GM21526 (cell line): ENCODE measurements at regions not wholly inside any gene's neighbourhood (a gene's known extent, or its start where the extent isn't known, plus 50 kb on each side); places are given as distances from the start of the nearest gene placed in this dataset.
"Not testable (repeated sequence)": the region's sequence is repeated elsewhere in the genome, so short reads cannot be mapped to it uniquely, and the experiment has no call there.

Experiments
- ATAC-seq: cut with Tn5 transposase; IDR thresholded peaks from one replicate; pipeline ENCODE4 v1.9.1; 2021; ENCODE audit warnings: moderate library complexity; ENCODE audit not compliant: unreplicated experiment, low FRiP score

DNA sequence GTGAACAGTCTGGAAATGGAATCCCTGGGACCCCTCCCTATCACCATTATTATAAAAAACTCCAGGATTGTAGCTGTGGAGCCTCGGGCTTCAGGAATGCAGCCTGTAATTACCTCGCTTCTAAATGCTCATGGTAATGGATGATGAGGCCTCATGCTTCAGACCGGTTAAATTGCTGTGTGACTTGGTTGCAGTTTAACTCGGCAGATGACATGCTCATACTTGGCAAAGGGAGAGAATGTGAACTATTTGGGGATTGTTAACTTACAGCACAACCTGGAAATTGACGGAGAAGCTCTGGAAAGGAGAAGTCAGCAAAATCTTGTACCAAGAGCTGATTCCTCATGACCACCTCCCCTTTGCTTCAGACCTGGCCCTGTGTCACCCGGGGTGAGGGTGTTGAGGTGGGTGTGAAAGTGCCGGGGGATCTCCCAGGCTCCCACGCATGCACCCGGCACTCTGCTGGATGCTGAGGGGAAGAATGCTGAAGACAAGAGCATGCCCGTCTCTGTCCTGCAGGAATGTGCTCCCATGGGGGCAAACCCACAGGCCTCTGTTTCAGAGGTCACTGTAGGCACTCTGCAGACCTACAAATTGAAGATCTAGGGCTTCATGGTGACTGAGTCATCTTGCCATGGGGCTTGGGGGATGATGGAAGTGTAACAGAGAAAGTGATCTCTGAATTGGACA lies 364.8 kb downstream of the RPS6KC1 start:
- ATAC-seq = no peak

DNA sequence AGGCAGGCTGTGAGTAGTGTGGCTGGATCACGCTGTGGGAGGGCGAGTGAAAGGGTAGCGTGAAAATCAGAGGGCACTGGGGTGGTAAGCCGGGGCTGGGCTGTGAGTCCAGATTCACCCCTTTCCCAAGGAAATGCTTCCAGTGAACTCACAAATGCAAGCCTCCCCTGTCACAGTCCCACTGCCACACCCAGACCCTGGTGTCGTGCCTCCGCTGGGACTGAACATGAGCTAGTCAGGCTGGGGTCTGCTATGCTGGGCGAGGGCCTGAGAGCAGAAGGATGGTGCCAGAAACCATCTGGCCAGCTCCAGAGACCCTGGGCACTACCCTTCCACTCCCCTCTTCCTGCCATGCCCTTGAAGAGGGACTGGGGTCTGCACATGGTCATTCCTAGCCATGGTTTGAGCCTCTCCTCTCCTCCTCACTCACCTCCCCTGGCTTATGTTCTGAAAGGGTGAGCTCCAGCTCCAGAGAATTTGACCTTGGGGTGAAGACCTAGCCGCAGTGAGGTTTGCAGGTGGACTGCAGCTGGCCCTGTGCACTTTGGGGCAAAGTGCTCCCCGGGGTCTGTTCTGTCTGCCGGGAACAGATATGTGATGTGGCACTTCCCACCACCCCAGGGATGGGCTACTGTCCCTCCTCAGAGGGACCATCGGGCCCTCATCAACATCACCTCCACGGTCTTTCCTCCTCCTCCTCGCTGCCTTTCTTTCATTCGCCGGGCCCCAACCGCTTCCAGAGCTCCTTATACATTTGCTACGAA lies 365.6 kb downstream of the RPS6KC1 start:
- no peak for ATAC-seq

DNA sequence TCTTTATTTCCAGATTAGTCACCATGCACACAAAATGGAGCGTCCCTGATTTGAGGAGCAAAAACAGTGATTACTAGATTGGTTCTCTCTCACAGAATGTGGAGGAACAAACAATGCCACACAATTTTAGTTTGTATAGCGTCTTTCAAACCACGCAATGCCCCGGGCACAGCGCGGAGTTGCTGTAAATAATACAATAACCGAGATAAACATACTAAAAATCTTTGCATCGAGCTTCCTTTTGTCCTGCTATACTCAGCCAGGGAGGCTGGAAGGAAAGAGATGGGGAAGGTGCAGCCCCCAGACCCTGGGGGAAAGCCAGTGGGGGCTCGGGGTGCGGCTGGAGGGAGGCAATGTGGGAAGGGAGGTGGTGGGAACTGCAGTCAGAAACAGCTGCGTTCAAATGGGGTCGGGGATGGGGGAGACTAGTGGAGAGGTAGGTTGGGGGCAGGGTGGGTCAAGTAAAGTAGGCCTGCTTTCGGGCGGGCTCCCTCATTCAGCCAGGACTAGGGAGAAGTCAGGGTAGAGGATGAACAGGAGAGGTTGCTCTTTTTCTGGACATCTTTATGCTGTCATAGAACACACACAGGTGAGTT lies 366.3 kb downstream of the RPS6KC1 start:
- no peak for ATAC-seq

DNA sequence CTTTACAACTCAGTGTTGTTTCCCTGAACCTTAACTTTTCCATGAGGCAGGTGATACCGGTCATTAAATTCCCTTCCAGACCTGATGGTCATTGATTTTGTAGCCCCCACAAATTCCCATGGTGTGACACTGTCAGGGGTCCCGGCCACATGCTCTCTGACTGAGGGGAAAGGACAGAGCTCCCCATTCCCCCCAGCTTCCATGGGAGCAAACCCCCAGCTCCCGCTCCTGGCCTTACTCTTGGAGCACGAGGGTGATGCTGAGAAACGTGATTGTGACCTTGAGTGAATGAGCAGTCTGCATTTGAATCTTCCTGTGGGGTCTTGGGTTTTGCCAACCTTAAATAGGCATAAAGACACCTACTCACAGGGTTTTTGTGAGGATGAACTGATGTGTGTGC lies 366.8 kb downstream of the RPS6KC1 start:
- ATAC-seq = no peak

DNA sequence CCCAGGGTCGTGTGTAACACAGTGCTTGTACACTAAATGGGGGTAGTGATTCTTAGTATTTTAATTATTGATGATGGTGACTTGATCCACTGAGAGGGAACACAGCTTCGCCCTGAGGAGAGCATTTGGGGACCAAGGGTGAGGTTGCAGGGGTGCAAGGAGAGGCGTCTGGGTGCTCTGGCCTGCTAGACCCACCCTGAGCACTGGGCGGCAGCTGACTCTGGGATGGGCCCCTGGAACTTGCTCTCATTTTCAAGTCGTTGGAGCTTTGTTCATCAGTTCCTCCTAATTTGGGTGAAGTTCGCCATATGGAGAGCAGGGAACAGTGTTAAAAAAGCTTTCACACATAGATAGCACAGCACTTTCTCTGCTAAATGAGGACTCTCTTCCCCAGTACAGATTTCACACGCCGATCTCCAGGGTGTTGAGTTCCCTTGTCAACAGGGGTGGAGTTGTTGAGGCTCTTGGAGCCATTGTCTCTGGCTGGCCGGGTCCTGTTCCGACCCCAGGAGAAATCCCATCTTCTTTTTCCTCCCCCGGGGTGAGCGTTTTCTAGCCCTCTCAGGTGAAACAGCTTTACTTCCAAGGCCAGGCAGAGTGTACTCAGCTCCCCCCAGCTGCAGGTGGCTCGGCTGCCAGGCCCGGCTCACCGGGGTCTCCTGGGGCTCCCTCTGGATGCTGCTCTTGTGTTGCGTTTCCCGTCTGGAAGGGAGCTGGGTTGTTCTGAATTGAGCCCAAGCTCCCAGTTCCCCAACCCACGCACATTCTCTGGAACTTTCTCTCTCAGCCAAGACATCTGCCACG lies 367.4 kb downstream of the RPS6KC1 start:
- ATAC-seq = no peak

DNA sequence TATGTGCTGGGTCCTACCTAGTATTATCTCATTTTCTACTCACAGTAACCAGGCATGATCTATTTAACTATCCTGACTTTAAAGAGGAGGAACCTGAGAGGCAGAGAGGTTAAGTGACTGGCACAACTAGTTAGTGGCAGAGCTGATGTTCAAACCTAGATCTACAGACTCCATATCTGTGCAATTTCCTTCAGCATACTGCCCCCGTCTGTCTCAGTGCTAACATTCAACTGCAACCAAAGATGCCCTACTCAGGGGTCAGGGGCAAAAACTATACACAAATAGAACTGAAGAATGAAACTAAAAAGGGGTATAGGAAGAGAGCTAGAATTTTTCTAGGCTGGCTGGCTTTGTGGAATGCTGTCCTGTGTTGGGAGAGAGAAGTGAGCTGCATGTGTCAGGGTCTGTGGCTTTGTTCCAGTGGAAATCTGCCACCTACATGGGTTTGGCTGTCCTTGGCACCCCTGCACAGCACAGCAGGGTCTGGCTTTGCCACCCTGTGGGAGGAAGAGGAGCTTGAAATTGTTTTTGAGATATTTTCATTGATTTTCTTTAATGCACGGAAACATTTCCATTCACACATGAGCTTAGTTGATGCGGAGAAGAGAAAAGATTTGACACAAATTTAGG lies 368.5 kb downstream of the RPS6KC1 start:
- no peak for ATAC-seq

DNA sequence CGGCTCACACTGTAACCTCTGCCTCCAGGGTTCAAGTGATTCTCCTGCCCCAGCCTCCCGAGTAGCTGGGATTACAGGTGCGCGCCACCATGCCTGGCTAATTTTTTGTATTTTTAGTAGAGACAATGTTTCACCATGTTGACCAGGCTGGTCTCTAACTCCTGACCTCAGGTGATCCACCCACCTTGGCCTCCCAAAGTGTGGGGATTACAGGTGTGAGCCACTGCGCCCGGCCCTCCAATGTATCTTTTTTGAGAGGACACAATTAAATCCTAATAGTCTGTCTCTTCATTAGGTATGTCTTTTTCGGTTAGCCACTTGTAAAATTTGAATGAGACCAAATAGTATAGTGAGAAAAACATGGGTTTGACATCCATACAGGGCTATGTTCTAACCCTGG lies 370.1 kb downstream of the RPS6KC1 start:
- ATAC-seq = not testable (repeated sequence)

DNA sequence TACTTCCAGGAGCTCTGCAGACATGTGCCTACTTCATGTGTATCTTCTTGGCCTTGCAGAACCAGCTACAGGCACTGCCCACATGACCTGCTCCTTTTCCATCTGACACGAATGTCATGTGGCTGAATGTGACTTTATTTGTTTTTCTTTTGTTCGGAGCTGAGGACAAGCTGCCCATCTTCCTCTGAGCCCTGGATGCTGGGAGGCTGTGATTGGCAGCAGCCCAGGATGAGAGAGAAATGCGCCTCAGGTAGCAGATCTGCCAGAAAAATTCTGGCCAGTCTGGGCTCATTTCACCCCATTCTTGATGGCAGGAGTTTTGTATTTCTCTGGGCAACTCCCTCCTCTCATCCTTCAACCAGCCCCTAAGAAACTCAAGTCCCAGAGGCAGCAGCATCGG lies 372.0 kb downstream of the RPS6KC1 start:
- ATAC-seq = no peak

DNA sequence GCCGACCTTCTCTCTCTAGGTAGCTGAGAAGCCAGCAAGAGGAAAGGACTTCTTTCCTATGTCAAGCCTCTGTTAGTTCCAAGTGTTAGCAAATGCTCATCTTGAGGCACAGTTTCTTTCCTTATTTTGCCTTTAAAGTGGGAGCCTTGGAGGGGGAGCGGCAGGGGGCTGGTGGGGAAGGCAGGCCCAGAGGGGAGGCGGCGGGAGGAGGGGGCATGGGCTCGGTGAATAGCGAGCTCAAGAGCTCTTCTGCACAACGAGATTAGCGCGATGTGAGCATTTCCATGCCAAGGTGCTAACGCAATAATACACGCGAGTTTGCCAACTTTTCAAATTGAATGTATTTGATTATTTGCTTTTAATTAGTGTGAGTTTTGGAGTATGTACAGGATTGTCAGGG lies 372.6 kb downstream of the RPS6KC1 start:
- ATAC-seq = no peak

DNA sequence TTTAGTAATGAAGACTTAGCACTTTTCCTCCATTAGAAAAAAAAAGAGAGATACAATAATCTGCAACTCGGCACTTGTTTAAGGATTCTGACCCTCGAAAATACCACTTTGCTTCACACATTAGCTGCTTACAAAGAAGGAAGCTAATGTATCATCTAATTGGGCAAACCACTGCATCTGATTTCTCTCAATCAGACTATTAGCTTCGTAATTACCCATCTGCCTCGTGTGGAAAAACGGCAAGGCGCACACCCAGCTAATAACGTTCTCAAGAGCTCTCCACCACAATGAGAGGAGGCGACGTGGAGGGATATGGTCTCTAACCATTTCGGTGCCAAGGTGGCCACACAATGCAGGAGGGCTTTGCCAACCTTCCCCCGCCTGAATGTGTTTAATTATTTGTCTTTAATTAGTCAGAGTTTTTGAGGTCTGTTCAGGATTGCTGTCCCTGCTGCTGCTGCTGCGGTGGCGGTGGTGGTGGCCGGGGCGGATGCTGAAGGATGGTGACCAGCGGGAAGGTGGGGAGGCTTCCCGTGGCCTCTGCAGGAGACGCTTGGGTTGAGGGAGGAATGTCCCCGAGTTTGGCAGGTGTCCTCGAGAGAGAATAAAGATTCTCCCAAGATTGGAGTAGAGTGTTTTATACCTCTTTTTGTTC lies 374.5 kb downstream of the RPS6KC1 start:
- ATAC-seq = no peak

DNA sequence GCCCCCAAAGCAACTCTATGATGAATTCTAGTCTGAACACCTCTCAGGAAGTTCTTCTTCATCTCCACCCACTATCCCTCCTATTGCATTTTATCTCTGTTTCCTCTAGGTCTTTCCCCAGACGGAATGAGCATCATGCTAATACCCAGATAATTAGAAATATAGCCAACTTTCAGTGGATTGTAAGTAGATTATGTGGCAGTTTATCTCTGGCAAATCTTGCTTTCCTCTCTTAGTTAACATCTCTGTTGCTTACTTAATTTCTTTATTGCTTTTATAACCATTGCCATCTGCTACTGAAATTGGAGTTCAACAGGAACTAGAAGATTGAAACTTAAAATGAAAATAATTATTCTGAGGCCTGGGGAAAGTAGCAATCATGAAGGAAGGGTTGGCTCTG lies 378.6 kb downstream of the RPS6KC1 start:
- ATAC-seq = no peak

DNA sequence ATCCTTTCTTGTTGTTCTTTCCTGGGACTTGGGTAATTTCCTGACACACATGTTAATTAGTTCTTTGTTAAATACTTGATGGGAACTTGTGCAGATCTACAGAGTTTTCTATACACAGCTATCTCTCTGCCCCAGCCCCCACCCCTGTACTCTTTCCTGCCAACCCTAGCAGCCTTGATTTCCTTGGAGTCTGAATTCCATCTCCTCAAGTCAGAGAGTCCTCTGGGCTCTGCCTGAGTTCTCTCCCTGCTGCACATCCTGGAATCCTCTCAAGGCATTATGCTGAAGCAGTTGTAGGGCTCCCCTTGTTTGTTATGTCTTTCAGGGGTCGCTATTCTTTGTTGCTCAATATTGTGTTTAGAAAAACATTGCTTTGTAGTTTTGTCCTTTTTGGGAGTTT lies 384.7 kb downstream of the RPS6KC1 start:
- no peak for ATAC-seq

DNA sequence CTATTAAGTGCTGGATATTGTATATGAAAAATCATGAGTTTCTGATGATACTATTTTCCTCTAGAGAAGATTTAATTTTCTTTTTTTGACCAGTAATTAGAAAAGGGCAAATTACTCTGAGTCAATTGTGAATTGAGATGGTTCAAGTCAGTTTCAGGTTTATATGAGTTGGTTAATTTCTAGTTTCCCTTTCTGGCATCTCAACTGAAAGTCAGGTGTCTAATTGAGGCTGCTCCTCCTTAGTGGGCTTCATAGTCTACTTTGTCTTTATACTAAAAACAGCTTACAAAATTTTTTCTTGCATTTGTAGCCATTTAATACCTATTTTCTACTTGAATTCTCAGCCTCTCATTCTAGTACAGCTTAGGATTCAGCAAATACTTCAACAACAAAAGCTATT lies 387.3 kb downstream of the RPS6KC1 start:
- no peak for ATAC-seq

DNA sequence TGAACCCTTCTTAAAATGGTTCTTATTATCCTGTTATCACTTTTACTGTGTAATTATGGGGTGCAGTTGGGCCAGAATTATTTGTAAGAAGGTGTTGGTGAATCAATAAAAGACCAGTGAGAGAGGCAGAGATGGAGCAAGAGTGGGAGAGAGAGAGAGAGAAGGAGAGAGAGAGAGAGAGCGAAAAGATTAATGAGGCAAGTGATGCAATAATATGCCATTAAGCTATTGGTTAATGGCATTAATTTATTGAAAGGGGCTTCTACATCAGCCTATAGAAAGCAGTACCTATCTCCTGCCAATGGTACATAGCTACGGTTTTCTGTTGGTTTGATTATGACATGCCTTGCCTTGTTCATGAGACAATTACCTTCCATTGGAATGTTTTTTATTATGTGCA lies 388.7 kb downstream of the RPS6KC1 start:
- ATAC-seq = no peak

DNA sequence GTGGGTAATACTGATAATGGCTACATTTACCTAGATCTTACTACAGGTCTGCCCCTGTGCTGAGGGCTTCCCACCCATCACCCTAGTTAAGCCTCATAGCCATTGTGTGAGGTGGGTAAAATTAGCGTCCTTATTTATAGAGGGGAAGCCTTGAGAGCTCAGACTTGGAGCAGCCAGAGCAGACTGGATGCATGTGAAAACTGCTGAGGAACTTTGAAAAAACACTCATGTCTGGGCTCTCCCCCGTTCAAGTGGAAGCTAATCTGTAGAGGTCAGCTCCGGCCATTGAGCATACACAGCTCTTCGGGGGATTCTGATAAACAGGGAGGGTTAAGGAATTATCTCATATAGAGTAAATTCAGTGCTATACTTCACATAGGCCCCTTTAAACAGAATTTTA lies 389.7 kb downstream of the RPS6KC1 start:
- ATAC-seq = no peak

DNA sequence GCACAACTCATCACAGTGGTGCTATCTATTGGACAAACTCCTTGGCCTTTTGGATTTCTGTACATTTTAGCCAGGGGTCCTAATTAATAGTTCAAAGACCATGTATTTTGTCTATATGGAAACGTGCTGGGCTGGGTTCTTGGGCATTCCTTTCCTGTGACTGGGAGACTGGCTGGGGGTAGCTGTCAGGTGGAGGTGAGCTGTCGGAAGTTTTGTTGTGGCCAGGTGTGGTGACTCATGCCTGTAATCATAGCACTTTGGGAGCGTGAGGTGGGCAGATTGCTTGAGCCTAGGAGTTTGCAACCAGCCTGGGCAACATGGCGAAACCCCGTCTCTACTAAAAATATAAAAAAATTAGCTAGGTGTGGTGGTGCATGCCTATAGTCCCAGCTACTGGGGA lies 392.4 kb downstream of the RPS6KC1 start:
- ATAC-seq = no peak

DNA sequence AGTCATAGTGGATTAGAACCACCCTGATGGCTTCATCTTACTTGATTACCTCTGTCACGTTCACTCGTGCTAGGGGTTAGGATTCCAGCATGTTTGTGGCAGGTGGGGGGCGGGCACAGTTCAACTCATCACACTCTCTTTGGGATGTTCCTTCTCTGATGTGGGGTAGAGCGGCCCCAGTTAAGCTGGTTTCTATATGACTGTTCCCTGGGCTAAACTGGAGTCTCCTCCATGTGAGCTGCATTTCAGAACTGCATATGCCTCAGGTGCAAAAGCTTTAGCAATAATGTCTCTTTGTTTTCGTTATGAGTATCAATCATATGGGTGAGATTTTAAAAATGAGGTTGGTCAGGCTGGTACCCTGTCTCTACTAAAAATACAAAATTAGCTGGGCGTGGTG lies 393.2 kb downstream of the RPS6KC1 start:
- no peak for ATAC-seq

DNA sequence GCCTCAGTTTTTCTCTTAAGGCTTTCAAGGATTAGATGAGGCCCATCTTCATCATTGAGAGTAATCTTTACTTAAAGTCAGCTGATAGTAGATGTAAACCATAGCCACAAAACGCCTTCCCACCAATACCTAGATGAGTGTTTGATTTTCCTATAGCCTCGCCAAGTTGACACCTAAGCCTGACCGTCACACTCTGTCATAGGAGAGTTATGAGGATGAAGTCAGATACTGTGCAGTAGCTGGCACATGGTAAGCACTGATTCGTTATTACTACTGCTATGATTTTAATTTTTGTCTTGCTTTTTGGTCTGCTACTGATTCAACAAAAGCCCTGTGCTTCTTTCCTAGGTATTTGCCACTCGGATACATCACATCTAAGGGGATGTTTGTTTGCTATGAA lies 395.5 kb downstream of the RPS6KC1 start:
- no peak for ATAC-seq

DNA sequence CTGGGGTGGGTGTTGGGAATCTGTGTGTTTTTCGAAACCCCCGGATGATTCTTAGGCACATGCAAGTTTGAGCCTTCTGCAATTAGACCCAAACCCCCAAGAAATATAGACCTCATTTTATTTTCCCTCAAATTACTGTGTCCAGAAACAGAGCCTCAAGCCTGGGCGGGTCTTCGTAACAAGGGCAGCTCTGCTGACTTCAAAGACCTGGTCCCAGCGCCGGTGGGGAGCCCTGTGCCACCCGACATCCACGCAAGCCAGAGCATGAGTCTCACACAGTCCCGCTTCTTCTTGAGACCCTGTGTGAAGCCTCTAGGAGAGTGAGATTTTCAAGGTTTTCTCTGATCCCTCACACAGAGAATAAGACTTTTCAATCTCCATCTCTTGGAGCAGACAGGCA lies 397.3 kb downstream of the RPS6KC1 start:
- ATAC-seq = no peak

DNA sequence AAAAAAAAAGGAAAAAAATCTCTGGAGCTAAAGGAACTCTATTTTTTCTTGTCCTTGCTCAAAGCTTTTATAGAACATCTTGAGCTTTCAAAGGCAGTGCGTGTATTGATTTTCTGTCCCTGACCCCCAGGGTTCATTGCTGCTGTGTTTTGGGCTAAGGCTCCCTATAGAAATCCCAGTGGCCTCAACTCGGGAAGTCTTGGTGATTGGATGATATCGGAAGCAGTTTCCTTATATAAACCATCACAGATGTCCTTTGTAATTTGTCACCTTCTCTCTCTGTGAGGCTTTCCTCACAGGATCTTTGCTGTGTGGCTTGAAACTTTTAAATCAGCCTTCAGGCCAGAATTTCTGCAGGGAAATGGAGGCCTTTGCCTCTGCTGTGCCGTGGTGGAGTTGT lies 397.7 kb downstream of the RPS6KC1 start:
- ATAC-seq = no peak
